PC-3 (cell line): ENCODE measurements at regions not wholly inside any gene's neighbourhood (a gene's known extent, or its start where the extent isn't known, plus 50 kb on each side); places are given as distances from the start of the nearest gene placed in this dataset.

Source experiments
- ATAC-seq: fragments of 200-7000 bp; cut with Tn5 transposase; 2 replicates; pipeline ENCODE4 v1.9.1; 2020; ENCODE audit warnings: mild to moderate bottlenecking, moderate library complexity
- BruUV-seq: library from RNA; stranded (reverse); fragments of 400-500 nt; replicated peaks from 2 replicates; lab custom pipeline; 2021; lab: Mats Ljungman, UMichigan
- CTCF ChIA-PET: fragments of 300-600 bp; sonication (Branson Sonifier 250); formaldehyde crosslinking; loops from one replicate; lab custom pipeline; 2022; ENCODE audit warnings: antibody characterized with exemption; lab: Charles Lee
- POLR2A ChIA-PET: fragments of 300-600 bp; sonication (Branson Sonifier 250); formaldehyde crosslinking; loops from one replicate; lab custom pipeline; 2022; ENCODE audit warnings: antibody characterized with exemption; ENCODE audit not compliant: unreplicated experiment; lab: Charles Lee
- DNase-seq: peaks from one replicate; pipeline ENCODE4 v3.0.0-alpha.2; 2015
- H2AFZ ChIP-seq: fragments of 300-600 bp; sonication (generic); 2 replicates; pipeline ENCODE4 v1.6.0; 2016; ENCODE audit warnings: antibody characterized with exemption, low read length
- H3F3A ChIP-seq: fragments of 300-600 bp; sonication (generic); one replicate; pipeline ENCODE4 v1.6.0; 2017; ENCODE audit warnings: antibody characterized with exemption, low read length, control low read depth, mild to moderate bottlenecking; ENCODE audit not compliant: unreplicated experiment
- H3K27ac ChIP-seq: fragments of 300-600 bp; sonication (generic); 2 replicates; pipeline ENCODE4 v1.5.1; 2016; ENCODE audit warnings: mild to moderate bottlenecking, low read length
- H3K27me3 ChIP-seq: fragments of 300-600 bp; sonication (generic); 2 replicates; pipeline ENCODE4 v1.6.1; 2016; ENCODE audit warnings: low read length, mixed read lengths
- H3K36me3 ChIP-seq: fragments of 300-600 bp; sonication (generic); 2 replicates; pipeline ENCODE4 v1.6.1; 2016; ENCODE audit warnings: low read depth, mixed run types, low read length, mixed read lengths
- H3K4me1 ChIP-seq: fragments of 300-600 bp; sonication (generic); 2 replicates; pipeline ENCODE4 v1.5.1; 2016; ENCODE audit warnings: low read length; ENCODE audit not compliant: insufficient read depth
- H3K4me2 ChIP-seq: fragments of 300-600 bp; sonication (generic); 2 replicates; pipeline ENCODE4 v1.6.0; 2016; ENCODE audit warnings: low read length
- H3K4me3 ChIP-seq: fragments of 300-600 bp; sonication (generic); 2 replicates; pipeline ENCODE4 v1.5.1; 2016; ENCODE audit warnings: mild to moderate bottlenecking, low read length, mixed read lengths
- H3K79me2 ChIP-seq: fragments of 300-600 bp; sonication (generic); 2 replicates; pipeline ENCODE4 v1.6.1; 2017; ENCODE audit warnings: low read length, mixed read lengths
- H3K9ac ChIP-seq: fragments of 300-600 bp; sonication (generic); 2 replicates; pipeline ENCODE4 v1.6.0; 2016; ENCODE audit warnings: mild to moderate bottlenecking, low read length
- H3K9me2 ChIP-seq: fragments of 300-600 bp; sonication (generic); replicated peaks from 2 replicates; pipeline ENCODE4 v1.6.1; 2016; ENCODE audit warnings: mixed run types, low read length, mixed read lengths
- H3K9me3 ChIP-seq: fragments of 300-600 bp; sonication (generic); 2 replicates; pipeline ENCODE4 v1.6.1; 2016; ENCODE audit warnings: low read length, mixed read lengths
- H4K20me1 ChIP-seq: fragments of 300-600 bp; sonication (generic); 2 replicates; pipeline ENCODE4 v1.6.1; 2016; ENCODE audit warnings: low read length, mixed read lengths
- EZH2 ChIP-seq: fragments of 300-600 bp; sonication (generic); IDR thresholded peaks from one replicate; pipeline ENCODE4 v1.6.1; 2017; ENCODE audit warnings: antibody characterized with exemption, mild to moderate bottlenecking, low read length; ENCODE audit not compliant: unreplicated experiment
- EZH2phosphoT487 ChIP-seq: fragments of 300-600 bp; sonication (generic); IDR thresholded peaks from 2 replicates; pipeline ENCODE4 v1.6.1; 2018; ENCODE audit warnings: mild to moderate bottlenecking, antibody characterized with exemption, low read length, borderline replicate concordance
- intact Hi-C: fragments of 100-400 bp; cut with micrococcal nuclease; formaldehyde crosslinking; loops from 2 replicates; pipeline ENCODE4 v1.9.0; 2023
- TF ChIP-seq, protein P1 (sequence below): fragments of 300-600 bp; sonication (generic); conservative IDR thresholded peaks from 2 replicates; pipeline ENCODE4 v1.5.1; 2017; ENCODE audit warnings: antibody characterized with exemption, low read depth, mild to moderate bottlenecking, low read length

DNA sequence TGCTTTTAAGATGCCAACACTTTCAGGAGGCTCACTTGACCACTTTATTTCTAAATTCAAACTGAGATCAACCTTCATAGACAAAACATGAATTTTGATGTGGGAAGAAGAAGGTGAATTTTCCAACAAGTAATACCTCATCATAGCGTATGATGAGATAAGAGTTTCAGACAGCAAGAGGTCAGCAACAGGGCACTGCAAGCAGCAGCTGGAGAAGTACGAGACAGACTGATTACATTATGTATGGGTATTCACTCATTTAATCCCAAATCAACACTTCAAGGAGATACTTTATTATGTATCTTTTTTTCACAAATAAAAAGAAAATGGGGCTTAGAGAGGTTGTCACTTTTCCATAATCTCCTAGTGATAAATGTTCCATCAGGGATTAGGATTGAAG lies 389.8 kb downstream of the TBC1D4 start:
- H3K79me2 ChIP-seq = no peaks in the 10 kb centered on the region
- no peak overlapping the region for H3K9ac ChIP-seq
- CTCF ChIA-PET = no interaction called here
- H3F3A ChIP-seq = no peaks in the 10 kb centered on the region
- BruUV-seq = no TSS peak
- no peak overlapping the region for H3K4me3 ChIP-seq
- H3K9me3 ChIP-seq = no peaks in the 10 kb centered on the region
- H2AFZ ChIP-seq = no peak overlapping the region
- no peaks in the 10 kb centered on the region for H3K9me2 ChIP-seq
- POLR2A ChIA-PET = no interaction called here
- ATAC-seq (no peak), DNase-seq (no peak)
- TF ChIP-seq EZH2 = no peak
- TF ChIP-seq EZH2phosphoT487 = no peak
- TF ChIP-seq, protein P1, sequence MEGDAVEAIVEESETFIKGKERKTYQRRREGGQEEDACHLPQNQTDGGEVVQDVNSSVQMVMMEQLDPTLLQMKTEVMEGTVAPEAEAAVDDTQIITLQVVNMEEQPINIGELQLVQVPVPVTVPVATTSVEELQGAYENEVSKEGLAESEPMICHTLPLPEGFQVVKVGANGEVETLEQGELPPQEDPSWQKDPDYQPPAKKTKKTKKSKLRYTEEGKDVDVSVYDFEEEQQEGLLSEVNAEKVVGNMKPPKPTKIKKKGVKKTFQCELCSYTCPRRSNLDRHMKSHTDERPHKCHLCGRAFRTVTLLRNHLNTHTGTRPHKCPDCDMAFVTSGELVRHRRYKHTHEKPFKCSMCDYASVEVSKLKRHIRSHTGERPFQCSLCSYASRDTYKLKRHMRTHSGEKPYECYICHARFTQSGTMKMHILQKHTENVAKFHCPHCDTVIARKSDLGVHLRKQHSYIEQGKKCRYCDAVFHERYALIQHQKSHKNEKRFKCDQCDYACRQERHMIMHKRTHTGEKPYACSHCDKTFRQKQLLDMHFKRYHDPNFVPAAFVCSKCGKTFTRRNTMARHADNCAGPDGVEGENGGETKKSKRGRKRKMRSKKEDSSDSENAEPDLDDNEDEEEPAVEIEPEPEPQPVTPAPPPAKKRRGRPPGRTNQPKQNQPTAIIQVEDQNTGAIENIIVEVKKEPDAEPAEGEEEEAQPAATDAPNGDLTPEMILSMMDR = no peak
- no peaks in the 10 kb centered on the region for H3K36me3 ChIP-seq
- H3K27me3 ChIP-seq = no peaks in the 10 kb centered on the region
- H3K4me2 ChIP-seq = no peak overlapping the region
- no peaks in the 10 kb centered on the region for H4K20me1 ChIP-seq
- H3K27ac ChIP-seq = no peak overlapping the region
- intact Hi-C loops = no loop called here
- H3K4me1 ChIP-seq = no peaks in the 10 kb centered on the region

GRCh38 chr13:75091718-75092117 lies 390.3 kb downstream of the TBC1D4 start:
- no peaks in the 10 kb centered on the region for H3K9me3 ChIP-seq
- H2AFZ ChIP-seq = no peak overlapping the region
- ChIA-PET POLR2A (no interaction called here), CTCF (no interaction called here)
- H3K79me2 ChIP-seq = no peaks in the 10 kb centered on the region
- H3K4me1 ChIP-seq = no peaks in the 10 kb centered on the region
- no peak overlapping the region for H3K4me3 ChIP-seq
- no peak overlapping the region for H3K27ac ChIP-seq
- H4K20me1 ChIP-seq = no peaks in the 10 kb centered on the region
- BruUV-seq = no TSS peak
- H3F3A ChIP-seq = no peaks in the 10 kb centered on the region
- DNase-seq = no peak
- ATAC-seq = no peak
- no peaks in the 10 kb centered on the region for H3K27me3 ChIP-seq
- TF ChIP-seq EZH2phosphoT487 (no peak), EZH2 (no peak)
- TF ChIP-seq, protein P1 = no peak
- intact Hi-C loops = no loop called here
- no peaks in the 10 kb centered on the region for H3K36me3 ChIP-seq
- no peak overlapping the region for H3K9ac ChIP-seq
- H3K4me2 ChIP-seq = no peak overlapping the region
- H3K9me2 ChIP-seq = no peaks in the 10 kb centered on the region

DNA sequence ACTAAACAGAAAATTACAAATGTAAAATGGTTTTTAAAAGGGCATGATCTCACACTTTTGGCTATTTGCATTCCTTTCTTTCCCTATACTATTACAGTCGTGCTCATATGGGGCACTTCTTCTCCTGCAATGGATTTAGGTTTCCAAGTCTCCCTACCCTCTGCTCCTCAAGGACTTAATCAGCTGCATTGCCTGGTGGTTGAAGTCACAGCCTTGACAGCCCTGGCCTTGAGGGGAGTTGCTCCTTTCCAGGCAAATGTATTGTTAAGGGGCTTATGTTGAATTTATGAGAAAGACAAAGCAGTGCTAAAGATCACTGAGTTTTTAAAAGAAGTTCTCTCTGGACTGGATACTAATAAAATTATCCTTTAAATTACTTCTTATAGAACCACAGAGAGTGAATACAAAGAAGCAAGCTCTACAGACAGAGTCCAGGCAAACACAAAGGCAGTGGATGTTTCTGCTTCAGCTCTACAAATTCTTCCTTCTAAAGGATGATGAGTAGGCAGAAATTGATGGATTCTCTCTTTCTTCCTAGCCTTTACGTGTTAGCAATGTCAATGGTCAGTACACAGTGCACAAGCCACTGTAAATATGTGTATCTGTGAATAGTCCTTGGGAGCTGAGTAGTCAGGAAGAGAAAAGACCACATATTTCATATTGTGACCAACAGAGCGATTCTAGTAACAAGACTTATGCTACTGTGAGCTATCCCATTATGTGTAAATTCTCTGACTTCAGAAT lies 390.9 kb downstream of the TBC1D4 start:
- Histone ChIP-seq H3K9ac (no peak overlapping the region), H3K4me2 (no peak overlapping the region), H3K36me3 (no peaks in the 10 kb centered on the region), H3K9me3 (no peaks in the 10 kb centered on the region), H3K9me2 (no peaks in the 10 kb centered on the region), H3K27me3 (no peaks in the 10 kb centered on the region), H3K4me1 (no peaks in the 10 kb centered on the region), H3K4me3 (no peak overlapping the region), H3K27ac (no peak overlapping the region), H2AFZ (no peak overlapping the region), H3K79me2 (no peaks in the 10 kb centered on the region), H4K20me1 (no peaks in the 10 kb centered on the region), H3F3A (no peaks in the 10 kb centered on the region)
- ATAC-seq (no peak), DNase-seq (no peak)
- ChIA-PET CTCF (no interaction called here), POLR2A (no interaction called here)
- no TSS peak for BruUV-seq
- TF ChIP-seq EZH2phosphoT487 (no peak), EZH2 (no peak)
- TF ChIP-seq, protein P1 = no peak
- intact Hi-C loops = no loop called here
